OCI-LY1 (cell line): ENCODE measurements at regions not wholly inside any gene's neighbourhood (a gene's known extent, or its start where the extent isn't known, plus 50 kb on each side); places are given as distances from the start of the nearest gene placed in this dataset.

ENCODE experiments used
- H2AFZ ChIP-seq: fragments of 200-600 bp; sonication (generic), shearing (Covaris generic); 2 replicates; pipeline ENCODE4 v1.6.0; 2014; ENCODE audit warnings: antibody characterized with exemption, mild to moderate bottlenecking, low read length
- H3F3A ChIP-seq: fragments of 200-600 bp; sonication (generic), shearing (Covaris generic); 2 replicates; pipeline ENCODE4 v1.6.0; 2014; ENCODE audit warnings: mild to moderate bottlenecking, antibody characterized with exemption, low read length, moderate library complexity; ENCODE audit not compliant: insufficient read depth
- H3K27ac ChIP-seq: fragments of 200-600 bp; sonication (generic); 2 replicates; pipeline ENCODE4 v1.5.1; 2014; ENCODE audit warnings: low read length, mixed run types, mild to moderate bottlenecking, low read depth; ENCODE audit not compliant: poor library complexity, severe bottlenecking
- H3K27me3 ChIP-seq: fragments of 200-600 bp; sonication (generic); 2 replicates; pipeline ENCODE4 v1.6.0; 2014; ENCODE audit warnings: antibody characterized with exemption, mild to moderate bottlenecking, low read length, moderate library complexity; ENCODE audit not compliant: insufficient read depth
- H3K36me3 ChIP-seq: fragments of 200-600 bp; sonication (generic); 2 replicates; pipeline ENCODE4 v1.6.1; 2014; ENCODE audit warnings: mild to moderate bottlenecking, antibody characterized with exemption, low read length, moderate library complexity, mixed read lengths; ENCODE audit not compliant: insufficient read depth
- H3K4me1 ChIP-seq: fragments of 200-600 bp; sonication (generic); 2 replicates; pipeline ENCODE4 v1.5.1; 2014; ENCODE audit warnings: mild to moderate bottlenecking, low read length, moderate library complexity; ENCODE audit not compliant: insufficient read depth, severe bottlenecking
- H3K4me2 ChIP-seq: fragments of 200-600 bp; sonication (generic), shearing (Covaris generic); 2 replicates; pipeline ENCODE4 v1.6.1; 2014; ENCODE audit warnings: low read length
- H3K4me3 ChIP-seq: fragments of 200-600 bp; sonication (generic); 2 replicates; pipeline ENCODE4 v1.5.1; 2014; ENCODE audit warnings: low read length, low read depth, mild to moderate bottlenecking, mixed read lengths; ENCODE audit not compliant: poor library complexity, severe bottlenecking
- H3K79me2 ChIP-seq: fragments of 200-600 bp; shearing (Covaris generic); 2 replicates; pipeline ENCODE4 v1.6.1; 2016; ENCODE audit warnings: mixed run types, low read length, mixed read lengths; ENCODE audit not compliant: insufficient read depth
- H3K9ac ChIP-seq: fragments of 200-600 bp; sonication (generic), shearing (Covaris generic); 2 replicates; pipeline ENCODE4 v1.6.1; 2014; ENCODE audit warnings: mild to moderate bottlenecking, low read length, mixed read lengths
- H3K9me2 ChIP-seq: fragments of 200-600 bp; sonication (generic), shearing (Covaris generic); 2 replicates; pipeline ENCODE4 v1.6.1; 2014; ENCODE audit warnings: low read depth, mild to moderate bottlenecking, low read length, mixed read lengths
- H3K9me3 ChIP-seq: fragments of 200-600 bp; shearing (Covaris generic); 2 replicates; pipeline ENCODE4 v1.6.1; 2014; ENCODE audit warnings: low read length, mixed read lengths
- H4K20me1 ChIP-seq: fragments of 200-600 bp; sonication (generic), shearing (Covaris generic); 2 replicates; pipeline ENCODE4 v1.6.0; 2016; ENCODE audit warnings: mild to moderate bottlenecking, low read length; ENCODE audit not compliant: insufficient read depth
- CTCF ChIP-seq: fragments of 200-600 bp; sonication (generic), shearing (Covaris generic); IDR thresholded peaks from 2 replicates; pipeline ENCODE4 v1.5.1; 2017; ENCODE audit warnings: mild to moderate bottlenecking, antibody characterized with exemption, low read length, moderate library complexity, mixed read lengths
- EZH2 ChIP-seq: fragments of 200-600 bp; sonication (generic), shearing (Covaris generic); IDR thresholded peaks from 2 replicates; pipeline ENCODE4 v1.8.0; 2017; ENCODE audit warnings: borderline replicate concordance, mixed run types, mild to moderate bottlenecking, antibody characterized with exemption, low read length, moderate library complexity, mixed read lengths

GRCh38 chr20:6868861-6869260, 101.4 kb downstream of the BMP2 start:
- no peaks in the 10 kb centered on the region for H4K20me1 ChIP-seq
- H3K36me3 ChIP-seq: no peaks in the 10 kb centered on the region
- H3K9me3 ChIP-seq: no peaks in the 10 kb centered on the region
- no peaks in the 10 kb centered on the region for H3K9me2 ChIP-seq
- H3K4me2 ChIP-seq: no peak overlapping the region
- no peak overlapping the region for H3K4me3 ChIP-seq
- H3K9ac ChIP-seq: no peak overlapping the region
- TF ChIP-seq CTCF (no peak), EZH2 (no peak)
- no peaks in the 10 kb centered on the region for H3K4me1 ChIP-seq
- H3K79me2 ChIP-seq: no peaks in the 10 kb centered on the region
- no peak overlapping the region for H2AFZ ChIP-seq
- no peak overlapping the region for H3K27ac ChIP-seq
- no peaks in the 10 kb centered on the region for H3F3A ChIP-seq
- no peaks in the 10 kb centered on the region for H3K27me3 ChIP-seq

- Histone ChIP-seq H4K20me1 (no peaks in the 10 kb centered on the region), H3K4me1 (no peaks in the 10 kb centered on the region), H3K9me2 (no peaks in the 10 kb centered on the region), H3K4me3 (no peak overlapping the region), H3K36me3 (no peaks in the 10 kb centered on the region), H3K27ac (no peak overlapping the region), H3K4me2 (no peak overlapping the region), H3K27me3 (no peaks in the 10 kb centered on the region), H3K79me2 (no peaks in the 10 kb centered on the region), H2AFZ (no peak overlapping the region), H3F3A (no peaks in the 10 kb centered on the region), H3K9me3 (no peaks in the 10 kb centered on the region), H3K9ac (no peak overlapping the region)
- no peak for TF ChIP-seq CTCF
- TF ChIP-seq EZH2: no peak
Observed at GRCh38 chr20:6870559-6870958, 103.1 kb downstream of the BMP2 start.

GRCh38 chr20:6877633-6878032, 110.1 kb downstream of the BMP2 start:
- Histone ChIP-seq H3K9ac (no peak overlapping the region), H3F3A (no peaks in the 10 kb centered on the region), H3K4me2 (no peak overlapping the region), H2AFZ (no peak overlapping the region), H3K9me2 (no peaks in the 10 kb centered on the region), H3K4me3 (no peak overlapping the region), H3K27me3 (no peaks in the 10 kb centered on the region), H3K4me1 (no peaks in the 10 kb centered on the region), H3K9me3 (no peaks in the 10 kb centered on the region), H3K36me3 (no peaks in the 10 kb centered on the region), H3K79me2 (no peaks in the 10 kb centered on the region), H4K20me1 (no peaks in the 10 kb centered on the region), H3K27ac (no peak overlapping the region)
- TF ChIP-seq CTCF: no peak
- no peak for TF ChIP-seq EZH2
